ES-I3 (cell line): ENCODE measurements at regions not wholly inside any gene's neighbourhood (a gene's known extent, or its start where the extent isn't known, plus 50 kb on each side); places are given as distances from the start of the nearest gene placed in this dataset.

Source experiments
- H3K36me3 ChIP-seq: 2 replicates; pipeline ENCODE4 v1.6.1; 2013; ENCODE audit warnings: mild to moderate bottlenecking, low read length, control low read depth, moderate library complexity; ENCODE audit not compliant: insufficient read depth
- H3K4me1 ChIP-seq: 2 replicates; pipeline ENCODE4 v1.6.1; 2013; ENCODE audit warnings: mild to moderate bottlenecking, control low read depth, low read length; ENCODE audit not compliant: insufficient read depth
- H3K9ac ChIP-seq: 2 replicates; pipeline ENCODE4 v1.6.1; 2013; ENCODE audit warnings: low read depth, mild to moderate bottlenecking, low read length, moderate library complexity
- H3K9me3 ChIP-seq: 2 replicates; pipeline ENCODE4 v1.6.1; 2013; ENCODE audit warnings: mild to moderate bottlenecking, low read length, moderate library complexity; ENCODE audit not compliant: control insufficient read depth, insufficient read depth

DNA sequence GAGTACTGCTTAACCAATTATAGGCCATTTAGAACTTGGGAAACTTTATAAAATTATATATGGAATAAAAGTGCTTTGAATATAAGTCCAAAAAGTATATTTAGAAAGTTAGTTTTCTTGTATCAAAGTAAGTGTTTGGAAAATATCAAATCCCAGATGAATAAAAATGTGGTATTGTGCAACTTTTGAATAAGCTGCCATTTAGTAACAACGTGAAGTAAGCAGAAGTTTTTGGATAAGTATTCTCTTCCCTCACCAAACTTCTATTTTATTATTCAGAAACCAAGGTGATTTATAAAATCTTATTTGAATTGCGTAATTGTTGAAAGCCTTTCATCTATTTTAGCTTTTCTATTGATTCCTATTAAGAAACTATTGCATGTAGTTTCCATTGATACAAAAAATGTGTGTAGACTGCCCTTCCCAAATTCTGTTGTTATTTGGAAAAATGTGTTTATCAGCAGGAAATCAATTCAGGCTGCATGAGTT lies 806.2 kb downstream of the NSUN3 start:
- no peak overlapping the region for H3K9ac ChIP-seq
- H3K9me3 ChIP-seq: no peaks in the 10 kb centered on the region
- no peaks in the 10 kb centered on the region for H3K36me3 ChIP-seq
- no peaks in the 10 kb centered on the region for H3K4me1 ChIP-seq

DNA sequence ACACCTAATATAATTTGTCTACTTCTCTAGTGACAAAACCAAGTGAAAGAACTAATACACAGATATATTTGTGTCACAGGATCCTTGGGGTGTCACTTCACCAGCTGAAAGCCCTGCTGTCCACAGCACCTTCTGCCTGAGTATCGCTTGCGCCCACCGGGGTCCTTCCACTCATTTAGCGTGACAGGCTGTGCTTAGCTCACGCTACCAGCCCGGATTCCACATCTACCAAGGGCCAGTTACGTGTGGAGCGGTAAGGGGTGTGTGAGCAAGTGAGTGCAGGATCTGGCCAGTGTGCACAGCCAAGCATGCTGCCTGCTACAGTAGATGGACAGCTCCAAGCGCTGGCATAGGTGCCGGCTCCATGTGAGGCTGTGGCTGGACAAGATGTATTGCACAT lies 810.9 kb downstream of the NSUN3 start:
- H3K9me3 ChIP-seq: no peaks in the 10 kb centered on the region
- H3K36me3 ChIP-seq: no peaks in the 10 kb centered on the region; the same call in 1 of the 2 replicates
- H3K9ac ChIP-seq: no peak overlapping the region
- H3K4me1 ChIP-seq: no peaks in the 10 kb centered on the region

DNA sequence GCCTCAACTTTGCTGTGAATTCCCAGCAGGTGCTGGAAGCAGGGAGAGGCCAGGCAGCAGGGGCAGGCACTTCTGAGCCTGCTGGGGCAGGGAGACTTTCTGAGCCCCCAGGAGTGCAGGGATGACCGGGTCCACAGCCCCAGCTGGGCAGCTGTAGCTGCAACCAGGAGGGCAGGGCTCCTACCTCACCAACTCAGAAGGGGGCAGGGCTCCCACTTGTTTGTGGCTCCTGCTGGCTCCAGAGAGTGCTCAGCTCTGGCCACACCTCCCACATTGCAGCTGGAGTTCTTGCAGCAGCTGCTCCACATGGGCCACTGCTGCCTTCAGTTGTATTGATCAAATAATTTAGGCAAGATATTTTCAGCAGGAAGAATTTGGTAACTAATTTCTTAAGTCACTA lies 812.3 kb downstream of the NSUN3 start:
- H3K9ac ChIP-seq: no peak overlapping the region
- no peaks in the 10 kb centered on the region; the same call in 1 of the 2 replicates for H3K36me3 ChIP-seq
- no peaks in the 10 kb centered on the region for H3K4me1 ChIP-seq
- H3K9me3 ChIP-seq: no peaks in the 10 kb centered on the region

DNA sequence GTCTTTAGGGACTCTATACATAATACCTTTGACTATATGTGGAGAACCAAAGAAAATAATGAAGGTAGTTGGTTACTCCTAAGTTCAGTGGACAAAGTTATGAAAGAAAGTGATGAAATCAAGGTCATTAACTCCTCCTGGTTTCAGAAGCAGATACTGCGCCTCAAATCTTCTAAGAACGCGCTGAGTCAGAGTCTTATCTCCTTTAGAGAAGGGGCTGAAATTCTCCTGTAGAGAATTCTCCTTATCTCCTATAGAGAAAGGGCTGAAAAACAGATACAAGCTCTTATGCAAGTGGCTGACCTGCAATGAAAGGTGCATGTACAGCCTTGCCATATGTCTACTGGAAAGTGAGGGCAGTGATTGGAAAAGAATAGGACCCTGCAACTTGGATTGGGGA lies 824.2 kb downstream of the NSUN3 start:
- Histone ChIP-seq H3K9me3 (no peaks in the 10 kb centered on the region), H3K9ac (no peak overlapping the region), H3K36me3 (no peaks in the 10 kb centered on the region), H3K4me1 (no peaks in the 10 kb centered on the region)

DNA sequence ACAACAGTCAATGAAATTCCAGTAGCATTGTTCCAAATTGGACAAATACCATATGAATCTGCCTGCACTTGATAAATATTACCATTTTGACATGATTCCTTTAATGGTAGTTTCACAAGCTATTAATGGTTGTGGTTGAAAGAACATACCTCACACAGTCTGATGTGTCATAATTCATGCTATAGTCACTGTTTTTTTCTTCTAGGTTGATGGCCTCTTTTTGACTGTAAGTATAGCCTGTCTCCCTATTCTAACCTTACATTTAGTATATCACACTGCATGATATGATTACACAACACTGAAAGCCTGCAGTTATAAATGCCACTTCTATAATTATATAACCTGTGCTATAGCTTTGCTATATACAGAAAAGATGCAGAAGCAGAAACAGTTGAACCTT lies 834.1 kb downstream of the NSUN3 start:
- H3K4me1 ChIP-seq: no peaks in the 10 kb centered on the region
- no peaks in the 10 kb centered on the region for H3K9me3 ChIP-seq
- H3K36me3 ChIP-seq: no peaks in the 10 kb centered on the region
- no peak overlapping the region for H3K9ac ChIP-seq

DNA sequence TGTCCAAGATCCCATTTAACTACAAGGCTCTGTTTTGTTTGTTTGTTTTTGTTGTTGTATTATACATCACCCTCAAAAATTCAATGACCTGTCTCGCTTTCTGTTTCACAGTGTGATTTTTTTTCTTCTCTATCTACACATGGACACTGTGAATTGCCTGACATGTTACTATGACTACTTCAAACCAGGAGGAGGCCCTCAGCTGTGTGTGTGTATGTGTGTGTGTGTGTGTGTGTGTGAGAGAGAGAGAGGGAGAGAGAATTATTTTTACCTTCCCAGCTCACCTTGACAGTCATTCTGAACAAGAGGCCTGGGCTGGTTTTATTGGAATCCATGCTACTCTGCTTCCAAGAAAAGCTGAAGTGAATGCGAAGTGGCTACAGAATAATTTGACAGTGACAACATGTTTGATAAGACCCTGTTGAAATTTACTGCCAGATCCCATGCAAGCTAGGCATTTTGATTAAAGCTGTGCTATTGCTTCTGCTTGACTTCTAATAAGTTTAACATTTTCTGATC lies 841.4 kb downstream of the NSUN3 start:
- H3K9me3 ChIP-seq: no peaks in the 10 kb centered on the region
- no peaks in the 10 kb centered on the region for H3K4me1 ChIP-seq
- H3K9ac ChIP-seq: no peak overlapping the region
- no peaks in the 10 kb centered on the region for H3K36me3 ChIP-seq

DNA sequence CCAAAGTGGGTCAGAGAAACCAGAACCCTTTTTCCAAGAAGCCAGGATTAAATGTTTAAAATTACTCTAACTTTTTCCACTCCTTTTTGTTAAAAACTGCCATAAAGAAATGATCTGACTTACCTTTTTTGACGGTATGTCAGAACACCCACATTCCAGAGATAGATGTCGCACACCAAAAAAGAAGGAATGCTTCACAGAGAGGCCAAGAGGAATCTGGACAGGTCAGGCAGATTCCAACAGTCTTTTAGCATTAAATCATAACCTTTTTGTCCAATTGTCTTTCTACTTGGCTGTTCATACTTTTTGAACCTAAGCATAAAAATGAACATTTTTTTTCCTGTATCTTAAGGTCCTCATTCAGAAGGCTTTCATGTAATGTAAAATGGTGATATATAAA lies 846.9 kb downstream of the NSUN3 start:
- H3K9ac ChIP-seq: no peak overlapping the region
- H3K4me1 ChIP-seq: no peaks in the 10 kb centered on the region
- H3K9me3 ChIP-seq: no peaks in the 10 kb centered on the region
- no peaks in the 10 kb centered on the region for H3K36me3 ChIP-seq

DNA sequence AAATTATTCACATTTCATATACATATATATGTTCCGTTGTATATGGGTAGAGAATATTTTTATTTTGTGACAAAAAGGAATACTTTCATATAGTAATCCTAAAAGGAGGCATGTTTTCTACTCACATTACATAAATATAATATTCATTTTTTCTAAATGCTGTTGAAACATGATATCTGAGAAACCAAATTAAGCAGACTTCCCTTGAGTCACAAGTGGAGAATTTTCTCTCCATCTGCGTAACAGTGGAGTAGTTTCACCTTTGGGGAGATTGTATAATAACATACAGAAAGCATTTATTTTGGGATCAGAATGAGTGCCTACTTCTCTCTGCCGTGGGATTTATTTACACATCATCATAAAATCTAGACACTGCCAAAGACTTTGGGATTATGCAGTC lies 849.8 kb downstream of the NSUN3 start:
- no peaks in the 10 kb centered on the region for H3K9me3 ChIP-seq
- no peaks in the 10 kb centered on the region for H3K36me3 ChIP-seq
- H3K4me1 ChIP-seq: no peaks in the 10 kb centered on the region
- no peak overlapping the region for H3K9ac ChIP-seq

DNA sequence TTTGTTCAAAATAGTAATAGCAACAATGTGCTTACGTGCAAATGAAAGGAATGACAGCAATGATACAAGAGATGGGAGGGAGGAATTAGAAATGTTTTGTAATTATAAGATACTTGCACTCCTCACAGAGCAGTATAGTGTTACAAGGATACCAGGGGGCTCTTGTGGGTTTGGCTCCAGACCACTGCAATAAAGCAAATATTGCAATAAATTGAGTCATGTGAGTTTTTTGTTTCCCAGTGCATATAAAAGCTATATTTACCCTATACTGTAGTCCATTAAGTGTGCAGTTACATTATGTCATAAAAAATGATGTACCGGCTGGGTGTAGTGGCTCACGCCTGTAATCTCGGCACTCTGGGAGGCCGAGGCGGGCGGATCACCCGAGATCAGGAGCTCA lies 864.3 kb downstream of the NSUN3 start:
- Histone ChIP-seq H3K4me1 (no peaks in the 10 kb centered on the region), H3K36me3 (no peaks in the 10 kb centered on the region), H3K9me3 (no peaks in the 10 kb centered on the region), H3K9ac (no peak overlapping the region)

DNA sequence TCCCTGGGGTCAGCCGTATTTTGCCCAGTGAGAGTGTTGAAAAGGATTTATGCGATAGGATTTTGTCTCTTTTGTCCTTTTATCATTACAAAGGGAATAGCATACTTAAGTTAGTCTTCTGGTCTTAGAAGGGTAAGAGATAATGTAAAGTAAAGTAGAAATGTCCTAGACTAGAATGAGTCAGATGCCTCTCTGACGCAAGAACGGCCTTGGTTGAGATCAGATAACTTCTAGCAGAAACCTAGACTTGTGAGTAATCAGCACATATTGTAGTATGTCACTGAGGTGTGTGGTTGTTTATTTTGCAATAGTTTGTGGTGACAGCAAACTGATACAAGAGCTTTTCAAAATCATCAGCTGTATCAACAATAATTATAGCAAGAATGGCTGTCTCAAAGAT lies 866.1 kb downstream of the NSUN3 start:
- no peaks in the 10 kb centered on the region for H3K4me1 ChIP-seq
- H3K9ac ChIP-seq: no peak overlapping the region
- no peaks in the 10 kb centered on the region for H3K9me3 ChIP-seq
- H3K36me3 ChIP-seq: no peaks in the 10 kb centered on the region

DNA sequence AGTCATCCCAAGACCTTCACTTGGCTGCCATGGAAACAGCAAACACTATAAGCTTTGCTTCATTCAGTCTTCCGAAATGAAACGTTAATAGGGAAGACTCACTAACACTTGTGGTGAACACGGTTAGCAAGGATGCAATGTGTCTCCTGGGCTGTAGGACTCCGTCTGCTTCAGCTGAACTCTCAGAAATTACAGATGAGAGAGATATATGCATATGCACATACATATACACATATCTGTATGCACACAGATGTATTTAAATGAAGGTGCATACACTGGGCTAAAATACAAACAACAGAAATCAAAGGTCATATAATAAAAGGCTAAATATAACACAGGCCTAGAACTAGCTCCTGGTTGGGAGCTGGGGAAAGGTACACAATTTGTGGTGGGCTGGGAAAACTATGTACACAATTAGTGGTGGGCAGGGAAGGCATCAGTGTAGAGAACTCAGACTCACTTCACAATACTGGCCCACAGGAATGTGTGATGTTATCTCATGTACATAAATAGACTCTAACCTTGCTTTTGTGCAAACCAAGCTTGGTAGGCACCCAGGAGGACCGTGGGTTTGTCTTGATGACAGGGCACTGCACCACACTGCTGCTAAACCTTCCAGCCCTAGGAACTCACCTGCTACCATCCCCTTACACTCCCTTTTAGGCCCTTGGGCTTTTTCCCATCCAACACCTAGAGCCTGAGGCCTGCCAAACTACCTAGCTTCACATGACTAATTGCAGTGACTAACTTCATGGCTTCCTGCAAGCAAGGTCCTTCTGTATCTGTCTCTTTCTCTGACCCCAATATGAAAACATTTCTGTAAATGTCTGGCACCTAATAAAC lies 873.1 kb downstream of the NSUN3 start:
- no peak overlapping the region for H3K9ac ChIP-seq
- no peaks in the 10 kb centered on the region for H3K4me1 ChIP-seq
- H3K36me3 ChIP-seq: no peaks in the 10 kb centered on the region
- H3K9me3 ChIP-seq: no peaks in the 10 kb centered on the region

DNA sequence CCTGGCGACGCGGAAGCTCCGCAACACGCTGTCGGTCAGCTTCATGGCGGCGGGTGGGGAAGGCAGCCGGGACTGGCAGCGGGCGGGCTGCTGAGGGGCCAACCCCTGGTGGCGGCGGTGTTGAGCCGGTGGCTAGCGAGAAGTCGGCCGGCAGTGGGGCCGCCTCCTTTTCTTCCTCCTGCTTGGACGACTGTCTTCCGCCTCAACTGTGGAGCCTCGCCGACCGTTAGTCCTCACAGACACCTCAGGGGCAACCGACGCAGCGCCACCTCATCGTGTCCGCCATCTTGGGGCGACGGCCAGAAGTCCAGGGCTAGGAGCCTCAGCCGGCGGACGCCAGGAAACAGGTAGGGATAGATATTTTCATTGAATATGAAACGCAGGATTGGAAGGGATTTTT lies 875.1 kb downstream of the NSUN3 start:
- Histone ChIP-seq H3K9ac (no peak overlapping the region), H3K36me3 (no peaks in the 10 kb centered on the region), H3K9me3 (no peaks in the 10 kb centered on the region), H3K4me1 (no peaks in the 10 kb centered on the region)

DNA sequence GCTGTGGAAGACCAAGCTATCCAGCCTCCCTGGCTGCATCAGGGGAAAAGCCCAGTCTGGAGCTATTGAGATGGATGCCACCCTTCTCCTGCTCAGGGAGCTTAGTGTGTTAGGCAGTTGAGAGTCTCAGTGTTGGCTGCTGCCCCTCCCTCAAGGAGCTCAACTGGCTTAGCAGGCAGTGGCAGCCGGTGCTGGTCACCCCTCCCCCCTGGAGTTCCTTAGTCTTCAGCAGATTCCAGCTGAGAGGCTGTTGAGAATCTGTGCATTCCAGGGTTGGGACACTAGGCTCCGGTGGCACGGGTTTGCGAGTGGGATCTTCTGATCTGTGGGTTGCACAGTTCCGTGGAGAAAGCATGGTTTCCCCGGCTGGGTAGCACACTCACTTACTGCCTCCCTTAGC lies 883.8 kb downstream of the NSUN3 start:
- H3K36me3 ChIP-seq: no peaks in the 10 kb centered on the region
- no peaks in the 10 kb centered on the region for H3K4me1 ChIP-seq
- no peaks in the 10 kb centered on the region for H3K9me3 ChIP-seq
- no peak overlapping the region for H3K9ac ChIP-seq

DNA sequence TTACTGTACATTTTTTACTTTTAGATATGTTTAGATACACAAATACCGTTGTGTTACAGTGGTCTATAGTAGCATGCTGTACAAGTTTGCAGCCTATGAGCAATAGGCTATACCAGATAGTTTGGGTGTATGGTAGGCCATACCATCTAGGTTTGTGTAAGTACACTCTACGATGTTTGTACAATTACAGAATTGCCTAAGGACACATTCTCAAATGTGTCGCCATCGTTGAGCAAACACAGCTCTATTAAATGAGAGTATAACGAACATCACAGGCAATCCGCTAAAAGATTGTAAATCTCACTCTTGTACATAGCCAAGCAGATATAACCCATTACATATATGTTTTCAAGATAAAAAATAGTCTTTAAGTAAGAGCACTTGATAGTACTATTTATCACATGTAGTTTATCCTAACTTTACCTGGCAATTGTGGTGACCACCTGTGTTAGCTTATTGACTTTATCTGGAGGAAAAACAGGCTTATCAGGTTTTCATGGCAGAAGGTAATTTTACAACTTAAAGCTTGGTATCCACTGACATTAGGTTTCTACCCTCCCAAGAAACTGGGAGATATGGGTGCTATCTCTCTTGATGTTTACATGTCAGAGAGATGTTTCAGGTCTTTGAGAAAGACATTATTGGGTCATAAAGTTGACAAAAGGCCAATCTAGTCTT lies 898.7 kb downstream of the NSUN3 start:
- Histone ChIP-seq H3K9me3 (no peaks in the 10 kb centered on the region), H3K4me1 (no peaks in the 10 kb centered on the region), H3K36me3 (no peaks in the 10 kb centered on the region), H3K9ac (no peak overlapping the region)
